Heart left ventricle (tissue), 13 donors: ENCODE measurements at regions not wholly inside any gene's neighbourhood (a gene's known extent, or its start where the extent isn't known, plus 50 kb on each side); places are given as distances from the start of the nearest gene placed in this dataset.

ENCODE experiments used
- POLR2A ChIP-seq, 2 donors: fragments of 450-650 bp; IDR thresholded peaks; one replicate each; pipeline ENCODE4 v1.6.1; 2017; ENCODE audit warnings: antibody characterized with exemption in 2 of 2, mild to moderate bottlenecking in 2 of 2, moderate library complexity in 2 of 2
- TF ChIP-seq, protein P1 (sequence below), 12 donors: fragments of 200-600 bp; sonication (generic) in 4 of 12; IDR thresholded peaks; one replicate each; pipeline versions ENCODE4 v1.5.0 to v1.8.0; 2018 to 2022; ENCODE audit warnings: antibody characterized with exemption in 12 of 12, mild to moderate bottlenecking in 5 of 12
- donor health status: ischemic (EF 13 %, LVEDD 7.1; RV severe dilation, severe dysfunction).
- donor health status: DM: no; HTN: yes; CAD: no.
- donor health status: DM: no; HTN: no; CAD: no.
- donor health status: ischemic (EF 25% LVEDD 6.9; RV normal size, moderate dysfunction).
- donor health status: ischemic (EF 25% LVEDD 5.7; RV mildly dilated, moderate dysfunction).
- donor health status: ischemic (EF 35%, LVEDD 5.7; RV mildly dilated, moderate dysfunction).
- donor health status: nonischemic (EF 11% LVEDD 7.7; RV severe dilation, severe dysfunction).
- donor health status: DM: yes; HTN: yes; CAD: no.
- donor health status: PGD.
- donor health status: ischemic (EF 29% LVEDD 5.4; RV normal size, mild dysfunction).
- donor health status: nonischemic (EF 23%, LVEDD 6.1; RV moderate dilation, normal function).

DNA sequence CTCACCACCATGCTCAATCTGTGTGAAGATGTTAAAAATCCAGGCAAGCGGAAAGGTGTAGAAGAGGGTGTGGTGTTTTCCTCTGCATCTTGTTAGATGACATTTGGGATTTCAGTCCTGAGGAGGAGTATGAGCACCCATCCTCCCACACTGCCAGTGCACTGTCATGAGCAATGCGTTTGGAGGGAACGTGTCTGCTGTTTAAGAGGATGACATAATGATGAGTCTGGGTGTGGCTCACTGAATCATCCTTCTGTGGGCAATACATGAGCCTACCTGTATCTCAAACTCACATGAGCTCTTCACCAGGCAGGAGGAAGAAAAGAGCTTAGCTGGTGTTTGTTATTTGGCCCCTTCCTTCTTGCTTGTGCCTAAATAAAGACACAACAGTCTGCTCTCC, 67.9 kb upstream of the ARX start:
- TF ChIP-seq, protein P1, sequence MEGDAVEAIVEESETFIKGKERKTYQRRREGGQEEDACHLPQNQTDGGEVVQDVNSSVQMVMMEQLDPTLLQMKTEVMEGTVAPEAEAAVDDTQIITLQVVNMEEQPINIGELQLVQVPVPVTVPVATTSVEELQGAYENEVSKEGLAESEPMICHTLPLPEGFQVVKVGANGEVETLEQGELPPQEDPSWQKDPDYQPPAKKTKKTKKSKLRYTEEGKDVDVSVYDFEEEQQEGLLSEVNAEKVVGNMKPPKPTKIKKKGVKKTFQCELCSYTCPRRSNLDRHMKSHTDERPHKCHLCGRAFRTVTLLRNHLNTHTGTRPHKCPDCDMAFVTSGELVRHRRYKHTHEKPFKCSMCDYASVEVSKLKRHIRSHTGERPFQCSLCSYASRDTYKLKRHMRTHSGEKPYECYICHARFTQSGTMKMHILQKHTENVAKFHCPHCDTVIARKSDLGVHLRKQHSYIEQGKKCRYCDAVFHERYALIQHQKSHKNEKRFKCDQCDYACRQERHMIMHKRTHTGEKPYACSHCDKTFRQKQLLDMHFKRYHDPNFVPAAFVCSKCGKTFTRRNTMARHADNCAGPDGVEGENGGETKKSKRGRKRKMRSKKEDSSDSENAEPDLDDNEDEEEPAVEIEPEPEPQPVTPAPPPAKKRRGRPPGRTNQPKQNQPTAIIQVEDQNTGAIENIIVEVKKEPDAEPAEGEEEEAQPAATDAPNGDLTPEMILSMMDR (IDR thresholded peaks at IDR 0.05) = no peak
- no peak for TF ChIP-seq POLR2A (IDR thresholded peaks at IDR 0.05)
